SK-N-MC (cell line): ENCODE measurements at regions not wholly inside any gene's neighbourhood (a gene's known extent, or its start where the extent isn't known, plus 50 kb on each side); places are given as distances from the start of the nearest gene placed in this dataset.

Experiments used
- DNase-seq: peaks from one replicate; pipeline ENCODE4 v3.0.0-alpha.2; 2011; ENCODE audit warnings: low read depth, low spot score
- H3K27ac ChIP-seq: fragments of 200-600 bp; sonication (generic); 2 replicates; pipeline ENCODE4 v1.5.1; 2016; ENCODE audit warnings: mixed run types
- H3K36me3 ChIP-seq: fragments of 200-600 bp; sonication (generic); 2 replicates; pipeline ENCODE4 v1.6.1; 2017; ENCODE audit warnings: antibody characterized with exemption, low read length, mixed read lengths; ENCODE audit not compliant: insufficient read depth
- H3K4me3 ChIP-seq: fragments of 200-600 bp; sonication (generic); 2 replicates; pipeline ENCODE4 v1.5.1; 2016
- H3K9ac ChIP-seq: fragments of 200-600 bp; sonication (generic); 2 replicates; pipeline ENCODE4 v1.8.0; 2017; ENCODE audit warnings: mixed run types, mixed read lengths; ENCODE audit not compliant: insufficient read length
- H3K9me3 ChIP-seq: fragments of 200-600 bp; sonication (generic); 2 replicates; pipeline ENCODE4 v1.6.1; 2017; ENCODE audit warnings: low read depth, mild to moderate bottlenecking, antibody characterized with exemption, low read length, moderate library complexity, mixed read lengths
- EZH2 ChIP-seq: fragments of 200-600 bp; sonication (generic); IDR thresholded peaks from one replicate; pipeline ENCODE4 v1.6.1; 2017; ENCODE audit warnings: antibody characterized with exemption
- FOXP2 ChIP-seq: optimal IDR thresholded peaks from 2 replicates; pipeline ENCODE3; 2011; ENCODE audit warnings: mild to moderate bottlenecking, moderate library complexity; ENCODE audit not compliant: insufficient read depth; ENCODE audit errors: extremely low read length, control extremely low read depth
- POLR2AphosphoS5 ChIP-seq: IDR thresholded peaks from 2 replicates; pipeline ENCODE4 v1.6.1; 2012; ENCODE audit warnings: mild to moderate bottlenecking, low read depth, low read length, borderline replicate concordance

DNA sequence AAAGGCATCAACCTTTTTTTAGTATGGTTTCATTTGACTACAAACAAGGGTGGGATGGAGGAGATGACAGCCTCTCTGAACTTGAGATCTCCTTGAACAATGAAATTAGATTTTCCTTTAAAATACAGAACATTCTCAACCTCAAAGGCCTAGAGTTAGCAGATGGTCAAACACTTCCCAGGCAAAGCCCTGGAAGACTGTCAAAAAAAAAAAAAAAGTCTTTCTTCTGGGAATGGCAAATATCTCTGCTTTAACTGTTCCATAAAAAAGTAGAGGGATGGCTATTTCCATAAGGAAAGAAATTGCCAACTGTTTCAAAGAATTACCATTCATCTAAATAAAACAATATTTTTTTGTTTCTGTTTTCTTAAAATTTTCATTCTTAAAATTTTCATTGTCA lies 870.8 kb downstream of the GALC start:
- H3K9me3 ChIP-seq, result no peaks in the 10 kb centered on the region
- no peak for TF ChIP-seq EZH2
- no peak overlapping the region for H3K4me3 ChIP-seq
- no peaks in the 10 kb centered on the region for H3K36me3 ChIP-seq
- no peak for DNase-seq
- no peak overlapping the region for H3K27ac ChIP-seq
- no peak overlapping the region for H3K9ac ChIP-seq

DNA sequence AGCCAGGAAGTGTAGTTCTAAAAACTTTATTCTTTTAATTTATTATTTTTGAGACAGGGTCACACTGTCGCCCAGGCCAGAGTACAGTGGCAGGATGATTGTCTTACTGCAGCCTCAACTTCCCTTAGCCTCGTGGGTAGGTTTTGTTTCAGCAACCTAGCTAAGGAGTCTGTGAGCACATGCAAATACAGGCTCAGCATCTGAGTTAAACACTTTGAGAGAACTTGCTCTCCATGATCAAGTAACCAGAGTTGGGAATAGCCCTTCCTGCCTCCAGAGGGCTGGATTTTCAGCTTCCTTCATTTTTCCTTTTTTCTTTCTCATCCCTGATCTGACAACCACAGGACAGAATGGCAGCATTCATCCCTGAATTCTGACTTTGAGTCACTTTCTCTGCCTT lies 871.3 kb downstream of the GALC start:
- no peaks in the 10 kb centered on the region for H3K36me3 ChIP-seq
- no peak for DNase-seq
- H3K9me3 ChIP-seq, result no peaks in the 10 kb centered on the region
- no peak overlapping the region for H3K27ac ChIP-seq
- TF ChIP-seq FOXP2 (no peak), EZH2 (no peak), POLR2AphosphoS5 (no peak)
- H3K4me3 ChIP-seq, result no peak overlapping the region
- no peak overlapping the region for H3K9ac ChIP-seq

DNA sequence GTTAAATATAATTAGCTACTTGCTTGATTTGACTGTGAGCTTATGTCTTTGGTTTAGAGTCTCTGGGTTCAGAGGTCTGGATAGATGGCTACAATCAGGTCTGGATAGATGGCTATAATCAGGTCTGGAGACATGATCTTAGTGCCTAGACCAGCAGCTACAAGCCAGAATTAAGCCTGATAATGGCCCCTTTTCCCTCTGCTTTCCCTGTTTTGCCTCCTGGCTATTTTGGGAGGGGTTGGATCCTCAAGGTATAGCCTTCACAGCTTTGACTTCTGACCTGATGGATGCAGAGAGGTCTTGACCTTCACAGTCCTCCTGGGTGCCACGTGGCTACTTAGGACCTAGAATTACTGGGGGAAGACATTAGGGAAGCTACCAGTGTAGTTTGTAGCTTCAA lies 877.7 kb downstream of the GALC start:
- Histone ChIP-seq H3K4me3 (no peak overlapping the region), H3K27ac (no peak overlapping the region), H3K36me3 (no peaks in the 10 kb centered on the region), H3K9ac (no peak overlapping the region), H3K9me3 (no peaks in the 10 kb centered on the region)
- TF ChIP-seq POLR2AphosphoS5 (no peak), FOXP2 (no peak), EZH2 (no peak)
- DNase-seq, result no peak

DNA sequence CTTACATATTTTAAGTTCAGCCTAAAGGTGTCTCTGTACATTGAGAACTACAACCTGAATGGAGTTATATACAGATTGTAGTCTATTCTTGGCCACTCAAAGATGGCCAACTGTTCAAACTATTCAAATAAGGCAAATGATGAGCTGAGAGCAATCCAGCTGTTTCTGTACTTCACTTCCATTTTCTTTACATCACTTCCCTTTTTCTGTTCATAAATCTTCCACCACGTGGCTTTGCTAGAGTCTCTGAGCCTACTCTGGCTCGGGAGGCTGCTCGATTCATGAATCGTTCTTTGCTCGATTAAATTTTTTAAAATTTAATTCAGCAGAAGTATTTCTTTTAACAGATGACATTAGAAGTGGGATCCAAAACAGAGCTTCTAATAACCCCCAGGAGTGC lies 879.7 kb downstream of the GALC start:
- no peak for DNase-seq
- H3K9ac ChIP-seq, result no peak overlapping the region
- TF ChIP-seq FOXP2 (no peak), POLR2AphosphoS5 (no peak), EZH2 (no peak)
- no peaks in the 10 kb centered on the region for H3K36me3 ChIP-seq
- no peaks in the 10 kb centered on the region for H3K9me3 ChIP-seq
- H3K4me3 ChIP-seq, result no peak overlapping the region
- no peak overlapping the region for H3K27ac ChIP-seq

DNA sequence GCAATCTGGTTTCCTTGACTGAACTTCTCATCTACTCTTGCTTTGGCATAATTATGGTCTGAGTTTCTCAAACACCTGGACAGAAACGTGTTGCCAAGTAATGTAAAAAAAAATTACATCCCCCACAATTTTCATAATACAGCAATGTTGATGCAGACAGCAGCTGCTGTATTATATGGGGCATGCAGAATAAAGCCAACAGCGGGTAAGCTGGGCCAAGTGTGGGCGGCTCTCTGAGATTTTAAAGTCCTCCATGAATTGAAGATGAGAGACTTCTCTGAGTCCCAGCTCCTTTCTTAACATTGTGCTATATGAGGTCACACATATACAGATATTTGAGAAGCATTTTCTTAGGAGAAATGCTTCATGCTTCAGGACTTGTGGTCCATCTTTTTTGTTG lies 881.2 kb downstream of the GALC start:
- Histone ChIP-seq H3K9me3 (no peaks in the 10 kb centered on the region), H3K27ac (no peak overlapping the region), H3K4me3 (no peak overlapping the region), H3K9ac (no peak overlapping the region), H3K36me3 (no peaks in the 10 kb centered on the region)
- TF ChIP-seq EZH2, result no peak
- TF ChIP-seq FOXP2, result no peak
- TF ChIP-seq POLR2AphosphoS5, result no peak
- no peak for DNase-seq

DNA sequence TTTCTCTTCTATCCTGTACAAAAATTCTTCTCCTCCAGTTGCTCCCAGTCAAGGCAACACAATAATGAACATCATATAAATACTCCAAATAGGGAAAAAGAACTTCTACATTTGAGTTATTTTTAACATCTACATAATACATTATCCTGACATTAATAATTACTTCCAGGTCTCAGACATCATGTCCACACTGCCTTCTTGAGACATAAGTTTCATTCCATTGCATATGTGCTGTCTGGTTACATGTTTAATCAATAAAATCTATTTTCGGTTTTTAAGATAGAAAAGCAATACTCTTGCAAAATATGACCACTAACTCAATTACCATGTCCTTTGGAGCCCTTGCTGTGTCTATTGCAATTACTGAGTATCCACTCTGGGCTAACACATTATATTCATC lies 881.9 kb downstream of the GALC start:
- DNase-seq, result no peak
- H3K36me3 ChIP-seq, result no peaks in the 10 kb centered on the region
- H3K9ac ChIP-seq, result no peak overlapping the region
- H3K27ac ChIP-seq, result no peak overlapping the region
- H3K4me3 ChIP-seq, result no peak overlapping the region
- no peaks in the 10 kb centered on the region for H3K9me3 ChIP-seq
- TF ChIP-seq EZH2 (no peak), POLR2AphosphoS5 (no peak), FOXP2 (no peak)

DNA sequence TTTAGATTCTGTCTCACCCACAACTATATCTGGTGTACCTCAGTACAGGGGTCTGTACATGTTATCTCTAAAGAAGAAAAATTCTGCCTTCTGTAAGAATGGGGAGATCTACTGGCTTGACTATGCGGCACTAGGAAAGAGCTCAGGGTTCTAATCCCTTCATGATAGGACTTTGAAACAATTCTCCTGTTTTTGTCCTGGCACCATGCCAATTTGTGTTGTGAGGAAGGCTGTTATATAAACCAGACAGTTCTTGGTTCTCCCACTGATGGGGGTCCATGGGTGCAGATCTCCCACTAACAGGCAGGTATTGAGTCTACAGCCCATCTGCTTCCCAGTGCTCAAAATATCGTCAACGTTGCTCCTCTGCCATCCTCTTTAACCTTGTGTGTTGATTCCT lies 883.7 kb downstream of the GALC start:
- H3K27ac ChIP-seq, result no peak overlapping the region
- H3K9ac ChIP-seq, result no peak overlapping the region

DNA sequence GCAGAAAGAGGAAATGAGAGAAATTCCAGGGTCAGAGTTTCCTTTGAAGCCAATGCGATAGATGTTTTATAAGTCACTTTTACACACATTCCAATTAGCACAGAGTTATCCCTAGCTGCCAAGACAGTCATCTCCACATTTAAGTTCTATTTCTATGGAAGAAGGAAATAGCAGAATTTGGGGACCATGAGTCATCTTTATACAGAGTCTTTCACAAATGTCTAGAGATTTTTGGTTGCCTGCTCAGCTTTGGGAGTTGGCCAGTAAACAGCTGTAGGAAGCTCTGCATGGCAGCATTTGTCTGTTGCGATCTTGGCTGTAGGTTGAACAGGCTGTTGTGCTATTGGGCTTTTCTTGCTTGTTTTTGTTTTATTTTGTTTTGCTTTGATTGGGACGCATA lies 884.3 kb downstream of the GALC start:
- no peak overlapping the region for H3K4me3 ChIP-seq
- no peak for DNase-seq
- TF ChIP-seq POLR2AphosphoS5 (no peak), FOXP2 (no peak), EZH2 (no peak)
- H3K36me3 ChIP-seq, result no peaks in the 10 kb centered on the region
- H3K27ac ChIP-seq, result no peak overlapping the region
- no peak overlapping the region for H3K9ac ChIP-seq
- no peaks in the 10 kb centered on the region for H3K9me3 ChIP-seq

More for the DNA sequence above, 883.7 kb downstream of the GALC start:
- Histone ChIP-seq H3K4me3 (no peak overlapping the region), H3K9me3 (no peaks in the 10 kb centered on the region), H3K36me3 (no peaks in the 10 kb centered on the region)
- DNase-seq, result no peak
- TF ChIP-seq POLR2AphosphoS5 (no peak), EZH2 (no peak)

DNA sequence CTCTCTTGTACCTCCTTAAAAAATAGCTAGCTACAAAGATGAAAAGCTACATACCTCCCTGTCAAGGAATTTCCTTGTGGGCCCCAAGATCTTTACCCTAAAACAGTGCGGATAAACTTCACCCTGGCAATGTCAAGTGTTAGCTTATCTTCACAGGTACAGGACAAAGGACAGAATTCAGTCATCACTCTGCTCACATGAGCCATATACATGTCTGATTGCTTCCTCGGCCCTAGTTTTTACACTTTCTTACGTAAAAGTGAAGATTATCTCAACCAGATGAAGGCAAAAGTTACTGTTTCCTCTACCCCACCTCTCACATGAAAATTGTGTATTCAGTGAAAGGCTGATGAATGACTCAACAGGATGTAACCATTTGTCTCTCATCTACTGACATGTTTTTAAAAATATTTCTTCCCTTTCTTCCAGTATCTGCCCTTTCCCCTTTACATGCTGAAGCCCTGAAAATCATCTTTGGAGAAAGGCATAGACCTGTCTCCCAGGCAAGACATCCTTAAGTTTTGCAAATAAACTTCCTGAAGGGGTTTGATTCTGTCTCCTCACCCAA lies 890.1 kb downstream of the GALC start:
- Histone ChIP-seq H3K4me3 (no peak overlapping the region), H3K9me3 (no peaks in the 10 kb centered on the region), H3K27ac (no peak overlapping the region), H3K9ac (no peak overlapping the region), H3K36me3 (no peaks in the 10 kb centered on the region)
- no peak for TF ChIP-seq EZH2
- no peak for TF ChIP-seq FOXP2
- TF ChIP-seq POLR2AphosphoS5, result no peak
- DNase-seq, result no peak
